ENCODE measurements at regions not wholly inside any gene's neighbourhood (a gene's known extent, or its start where the extent isn't known, plus 50 kb on each side); places are given as distances from the start of the nearest gene placed in this dataset.
"Not testable (repeated sequence)": the region's sequence is repeated elsewhere in the genome, so short reads cannot be mapped to it uniquely, and the experiment has no call there.

- FAIRE-seq, result no peak
Observed at GRCh38 chr7:65749518-65749917, 123.4 kb upstream of the VKORC1L1 start.

GRCh38 chr7:65750511-65751344 lies 122.1 kb upstream of the VKORC1L1 start:
- FAIRE-seq, result no peak

GRCh38 chr7:65754070-65754469 lies 118.8 kb upstream of the VKORC1L1 start:
- FAIRE-seq, result not testable (repeated sequence)

GRCh38 chr7:65758991-65759390 lies 113.9 kb upstream of the VKORC1L1 start:
- not testable (repeated sequence) for FAIRE-seq

GRCh38 chr7:65762712-65763111 lies 110.2 kb upstream of the VKORC1L1 start:
- not testable (repeated sequence) for FAIRE-seq

GRCh38 chr7:65763114-65763513 lies 109.8 kb upstream of the VKORC1L1 start:
- not testable (repeated sequence) for FAIRE-seq

- peak; percentile 56 for FAIRE-seq
Observed at GRCh38 chr7:65770473-65771225, 102.2 kb upstream of the VKORC1L1 start.

- not testable (repeated sequence) for FAIRE-seq
Observed at GRCh38 chr7:65771226-65771569, 101.7 kb upstream of the VKORC1L1 start.

- not testable (repeated sequence) for FAIRE-seq
Observed at GRCh38 chr7:65776677-65777076, 96.2 kb upstream of the VKORC1L1 start.

- not testable (repeated sequence) for FAIRE-seq
Observed at GRCh38 chr7:65789943-65790342, 82.9 kb upstream of the VKORC1L1 start.

GRCh38 chr7:65791788-65792187 lies 81.1 kb upstream of the VKORC1L1 start:
- not testable (repeated sequence) for FAIRE-seq

GRCh38 chr7:65792726-65793125 lies 80.1 kb upstream of the VKORC1L1 start:
- not testable (repeated sequence) for FAIRE-seq

- FAIRE-seq, result not testable (repeated sequence)
Observed at GRCh38 chr7:65794671-65795391, 78.0 kb upstream of the VKORC1L1 start.

GRCh38 chr7:65795392-65795716 lies 77.5 kb upstream of the VKORC1L1 start:
- FAIRE-seq, result not testable (repeated sequence)

- no peak for FAIRE-seq
Observed at GRCh38 chr7:65796205-65796604, 76.7 kb upstream of the VKORC1L1 start.

- not testable (repeated sequence) for FAIRE-seq
Observed at GRCh38 chr7:65797086-65797485, 75.8 kb upstream of the VKORC1L1 start.

GRCh38 chr7:65797566-65797965 lies 75.3 kb upstream of the VKORC1L1 start:
- FAIRE-seq, result not testable (repeated sequence)

GRCh38 chr7:65798111-65799075 lies 74.5 kb upstream of the VKORC1L1 start:
- no peak for FAIRE-seq

- FAIRE-seq, result not testable (repeated sequence)
Observed at GRCh38 chr7:65800191-65800590, 72.7 kb upstream of the VKORC1L1 start.

GRCh38 chr7:65800890-65801341 lies 72.0 kb upstream of the VKORC1L1 start:
- FAIRE-seq, result no peak

GRCh38 chr7:65804887-65805286 lies 68.0 kb upstream of the VKORC1L1 start:
- no peak for FAIRE-seq

GRCh38 chr7:65807067-65807466 lies 65.8 kb upstream of the VKORC1L1 start:
- FAIRE-seq, result not testable (repeated sequence)
